Smooth muscle cell (in vitro differentiated cells): ENCODE measurements at regions not wholly inside any gene's neighbourhood (a gene's known extent, or its start where the extent isn't known, plus 50 kb on each side); places are given as distances from the start of the nearest gene placed in this dataset.

Experiments
- DNase-seq: peaks from one replicate; lab custom pipeline; 2025; ENCODE audit not compliant: unreplicated experiment; lab: John Stamatoyannopoulos, UW
- H2AFZ ChIP-seq: fragments of 200-600 bp; sonication (generic); 2 replicates; pipeline ENCODE4 v1.6.0; 2016; ENCODE audit warnings: antibody characterized with exemption, low read depth, mild to moderate bottlenecking
- H3F3A ChIP-seq: fragments of 200-600 bp; sonication (generic); 2 replicates; pipeline ENCODE4 v1.6.0; 2017; ENCODE audit warnings: antibody characterized with exemption, low read depth
- H3K27ac ChIP-seq: fragments of 200-600 bp; sonication (generic); 2 replicates; pipeline ENCODE4 v1.5.1; 2016; ENCODE audit warnings: low read depth, mild to moderate bottlenecking
- H3K27me3 ChIP-seq: fragments of 200-600 bp; sonication (generic); 2 replicates; pipeline ENCODE4 v1.6.1; 2016; ENCODE audit warnings: low read depth, mild to moderate bottlenecking
- H3K36me3 ChIP-seq: fragments of 200-600 bp; sonication (generic); 2 replicates; pipeline ENCODE4 v1.5.1; 2016; ENCODE audit warnings: low read depth
- H3K4me1 ChIP-seq: fragments of 200-600 bp; sonication (generic); 2 replicates; pipeline ENCODE4 v1.5.1; 2016; ENCODE audit warnings: low read depth
- H3K4me2 ChIP-seq: fragments of 200-600 bp; sonication (generic); 2 replicates; pipeline ENCODE4 v1.6.0; 2016; ENCODE audit warnings: mild to moderate bottlenecking
- H3K4me3 ChIP-seq: fragments of 200-600 bp; sonication (generic); 2 replicates; pipeline ENCODE4 v1.5.1; 2016; ENCODE audit warnings: mild to moderate bottlenecking
- H3K79me2 ChIP-seq: fragments of 200-600 bp; sonication (generic); 2 replicates; pipeline ENCODE4 v1.6.0; 2016; ENCODE audit warnings: low read depth, mild to moderate bottlenecking
- H3K9ac ChIP-seq: fragments of 200-600 bp; sonication (generic); 2 replicates; pipeline ENCODE4 v1.6.0; 2016; ENCODE audit warnings: low read depth
- H3K9me3 ChIP-seq: fragments of 200-600 bp; sonication (generic); replicated peaks from 2 replicates; pipeline ENCODE4 v1.5.1; 2016; ENCODE audit warnings: low read depth
- H4K20me1 ChIP-seq: fragments of 200-600 bp; sonication (generic); 2 replicates; pipeline ENCODE4 v1.6.0; 2016; ENCODE audit warnings: low read depth
- WGBS: methylation state at CpG from one replicate; pipeline ENCODE4 v1.1.7; 2016; ENCODE audit warnings: low lambda C conversion rate; 5-methylcytosine and 5-hydroxymethylcytosine counted together
- TF ChIP-seq, protein P1 (sequence below): fragments of 200-600 bp; sonication (generic); IDR thresholded peaks from 2 replicates; pipeline ENCODE4 v1.5.1; 2017; ENCODE audit warnings: borderline replicate concordance, mild to moderate bottlenecking, antibody characterized with exemption; ENCODE audit not compliant: insufficient read depth, poor library complexity, severe bottlenecking

DNA sequence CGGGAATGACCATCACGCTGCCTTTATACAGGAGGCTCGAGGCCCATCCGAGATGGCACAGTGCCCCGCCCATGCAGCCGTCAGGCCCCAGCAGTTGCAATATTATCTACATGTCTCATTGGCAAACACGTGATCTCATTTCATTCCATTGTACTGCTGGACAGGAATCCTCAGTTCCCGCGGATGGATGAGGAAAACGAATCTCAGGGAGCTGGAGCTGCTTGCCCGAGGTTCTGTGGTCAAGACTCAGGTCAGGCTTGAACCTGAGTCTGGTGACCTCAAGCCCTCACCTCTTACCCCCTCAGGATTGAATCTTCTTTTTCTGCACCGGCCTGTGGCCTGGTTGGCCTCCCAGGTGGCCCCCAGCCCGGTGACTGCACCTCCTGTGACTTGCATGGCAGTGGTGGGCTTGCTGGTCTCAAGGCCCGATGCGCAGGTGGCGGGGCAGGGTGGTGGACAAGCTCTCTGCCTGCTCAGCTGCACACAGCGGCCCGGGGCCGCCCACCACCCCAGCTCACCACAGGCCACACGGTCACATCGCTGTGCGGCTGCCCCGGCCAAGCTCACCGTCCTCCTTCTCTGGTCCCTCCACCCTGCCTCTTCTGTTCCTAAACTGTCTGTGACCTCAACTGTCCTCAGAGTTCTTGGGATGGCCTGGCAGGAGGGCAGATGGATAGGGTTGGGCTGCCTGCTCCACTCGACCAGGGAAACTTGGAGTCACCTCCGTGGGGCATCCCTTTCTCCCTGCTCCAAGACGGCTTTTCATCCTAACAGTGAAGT lies 52.0 kb upstream of the HS6ST1 start:
- Histone ChIP-seq H2AFZ (no peak overlapping the region), H3K9ac (no peak overlapping the region), H3K4me3 (no peak overlapping the region), H3K27me3 (no peaks in the 10 kb centered on the region), H3K36me3 (no peaks in the 10 kb centered on the region), H3K79me2 (no peaks in the 10 kb centered on the region), H4K20me1 (no peaks in the 10 kb centered on the region), H3K27ac (no peak overlapping the region), H3K4me2 (no peak overlapping the region), H3F3A (no peaks in the 10 kb centered on the region), H3K9me3 (no peaks in the 10 kb centered on the region), H3K4me1 (no peaks in the 10 kb centered on the region)
- WGBS, result 96% methylated on average over 27 of the region's 27 CpGs
- TF ChIP-seq, protein P1, sequence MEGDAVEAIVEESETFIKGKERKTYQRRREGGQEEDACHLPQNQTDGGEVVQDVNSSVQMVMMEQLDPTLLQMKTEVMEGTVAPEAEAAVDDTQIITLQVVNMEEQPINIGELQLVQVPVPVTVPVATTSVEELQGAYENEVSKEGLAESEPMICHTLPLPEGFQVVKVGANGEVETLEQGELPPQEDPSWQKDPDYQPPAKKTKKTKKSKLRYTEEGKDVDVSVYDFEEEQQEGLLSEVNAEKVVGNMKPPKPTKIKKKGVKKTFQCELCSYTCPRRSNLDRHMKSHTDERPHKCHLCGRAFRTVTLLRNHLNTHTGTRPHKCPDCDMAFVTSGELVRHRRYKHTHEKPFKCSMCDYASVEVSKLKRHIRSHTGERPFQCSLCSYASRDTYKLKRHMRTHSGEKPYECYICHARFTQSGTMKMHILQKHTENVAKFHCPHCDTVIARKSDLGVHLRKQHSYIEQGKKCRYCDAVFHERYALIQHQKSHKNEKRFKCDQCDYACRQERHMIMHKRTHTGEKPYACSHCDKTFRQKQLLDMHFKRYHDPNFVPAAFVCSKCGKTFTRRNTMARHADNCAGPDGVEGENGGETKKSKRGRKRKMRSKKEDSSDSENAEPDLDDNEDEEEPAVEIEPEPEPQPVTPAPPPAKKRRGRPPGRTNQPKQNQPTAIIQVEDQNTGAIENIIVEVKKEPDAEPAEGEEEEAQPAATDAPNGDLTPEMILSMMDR, result no peak
- DNase-seq, result no peak

DNA sequence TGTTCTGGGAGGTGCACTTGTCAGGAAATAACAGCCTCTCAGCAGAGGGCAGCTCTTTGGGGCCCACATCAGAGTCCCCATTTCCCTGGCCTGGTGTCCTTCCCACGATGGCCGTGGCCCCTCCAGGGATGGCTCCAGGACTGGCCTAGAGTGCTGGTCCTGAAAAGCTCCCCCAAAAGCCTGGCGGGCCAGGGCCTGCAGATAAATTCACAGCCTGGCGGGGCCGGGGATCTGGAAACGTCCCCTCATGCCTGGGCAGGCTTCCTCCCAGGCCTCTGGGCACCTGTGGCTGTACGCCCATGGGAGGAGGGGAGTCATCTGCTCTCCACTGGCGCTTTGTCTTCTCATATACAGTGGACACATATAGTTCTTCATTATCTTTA lies 52.6 kb upstream of the HS6ST1 start:
- H3K27ac ChIP-seq, result no peak overlapping the region
- no peaks in the 10 kb centered on the region for H3K36me3 ChIP-seq
- H3K9me3 ChIP-seq, result no peaks in the 10 kb centered on the region
- no peak overlapping the region for H3K4me3 ChIP-seq
- no peak overlapping the region for H2AFZ ChIP-seq
- 88% methylated on average over 8 of the region's 8 CpGs for WGBS
- H3K4me2 ChIP-seq, result no peak overlapping the region
- no peak for DNase-seq
- H4K20me1 ChIP-seq, result no peaks in the 10 kb centered on the region
- H3K4me1 ChIP-seq, result no peaks in the 10 kb centered on the region
- TF ChIP-seq, protein P1, result no peak
- H3K79me2 ChIP-seq, result no peaks in the 10 kb centered on the region
- H3K9ac ChIP-seq, result no peak overlapping the region
- H3K27me3 ChIP-seq, result no peaks in the 10 kb centered on the region
- H3F3A ChIP-seq, result no peaks in the 10 kb centered on the region

DNA sequence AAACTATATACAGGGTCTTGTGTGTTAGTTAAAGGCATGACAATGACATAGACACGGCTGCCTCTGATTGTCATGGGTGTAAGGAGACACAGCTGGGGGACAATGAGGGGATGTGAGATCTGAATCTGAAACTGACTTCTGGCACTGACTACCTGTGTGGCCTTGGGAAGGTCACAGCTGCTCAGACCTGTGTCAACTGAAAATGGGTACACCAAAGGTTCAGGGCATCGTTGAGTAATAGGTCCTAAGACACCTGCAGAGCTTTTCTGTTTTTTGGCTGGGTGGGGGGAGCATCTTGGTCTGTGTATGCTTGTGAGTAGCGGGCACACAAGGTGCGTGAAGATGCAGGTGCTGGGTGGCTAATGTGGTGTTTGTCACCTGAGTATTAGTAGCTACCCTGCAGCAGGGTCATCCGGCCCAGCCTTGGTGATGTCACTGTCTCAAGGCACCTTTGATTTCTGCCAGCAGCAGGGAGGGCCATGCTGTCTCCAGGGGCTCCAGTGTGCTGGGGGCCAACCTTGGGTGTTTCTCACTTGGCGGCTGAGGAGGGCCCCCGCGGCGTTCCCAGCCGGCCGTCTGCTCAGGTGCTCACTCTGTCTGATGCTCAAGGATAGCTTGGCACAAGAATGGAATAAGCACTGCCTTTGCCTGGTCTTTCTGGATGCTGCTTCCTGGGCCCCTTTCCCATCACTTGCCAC lies 53.1 kb upstream of the HS6ST1 start:
- Histone ChIP-seq H3K9me3 (no peaks in the 10 kb centered on the region), H3K27ac (no peak overlapping the region), H3K4me1 (no peaks in the 10 kb centered on the region), H3K79me2 (no peaks in the 10 kb centered on the region), H3F3A (no peaks in the 10 kb centered on the region), H4K20me1 (no peaks in the 10 kb centered on the region), H3K4me2 (no peak overlapping the region), H3K9ac (no peak overlapping the region), H3K4me3 (no peak overlapping the region), H2AFZ (no peak overlapping the region), H3K27me3 (no peaks in the 10 kb centered on the region), H3K36me3 (no peaks in the 10 kb centered on the region)
- TF ChIP-seq, protein P1, result no peak
- no peak for DNase-seq
- WGBS, result 99% methylated on average over 11 of the region's 11 CpGs
